ENCODE measurements at regions not wholly inside any gene's neighbourhood (a gene's known extent, or its start where the extent isn't known, plus 50 kb on each side); places are given as distances from the start of the nearest gene placed in this dataset.
"Not testable (repeated sequence)": the region's sequence is repeated elsewhere in the genome, so short reads cannot be mapped to it uniquely, and the experiment has no call there.

GRCh38 chr6:14547284-14547998, 429.9 kb downstream of the CD83 start:
- TF ChIP-seq, protein P1, sequence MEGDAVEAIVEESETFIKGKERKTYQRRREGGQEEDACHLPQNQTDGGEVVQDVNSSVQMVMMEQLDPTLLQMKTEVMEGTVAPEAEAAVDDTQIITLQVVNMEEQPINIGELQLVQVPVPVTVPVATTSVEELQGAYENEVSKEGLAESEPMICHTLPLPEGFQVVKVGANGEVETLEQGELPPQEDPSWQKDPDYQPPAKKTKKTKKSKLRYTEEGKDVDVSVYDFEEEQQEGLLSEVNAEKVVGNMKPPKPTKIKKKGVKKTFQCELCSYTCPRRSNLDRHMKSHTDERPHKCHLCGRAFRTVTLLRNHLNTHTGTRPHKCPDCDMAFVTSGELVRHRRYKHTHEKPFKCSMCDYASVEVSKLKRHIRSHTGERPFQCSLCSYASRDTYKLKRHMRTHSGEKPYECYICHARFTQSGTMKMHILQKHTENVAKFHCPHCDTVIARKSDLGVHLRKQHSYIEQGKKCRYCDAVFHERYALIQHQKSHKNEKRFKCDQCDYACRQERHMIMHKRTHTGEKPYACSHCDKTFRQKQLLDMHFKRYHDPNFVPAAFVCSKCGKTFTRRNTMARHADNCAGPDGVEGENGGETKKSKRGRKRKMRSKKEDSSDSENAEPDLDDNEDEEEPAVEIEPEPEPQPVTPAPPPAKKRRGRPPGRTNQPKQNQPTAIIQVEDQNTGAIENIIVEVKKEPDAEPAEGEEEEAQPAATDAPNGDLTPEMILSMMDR (IDR thresholded peaks at IDR 0.05): no peak
- TF ChIP-seq POLR2A (IDR thresholded peaks at IDR 0.05): no peak
- peaks cover 6% of the 10 kb centered on the region for H3K4me1 ChIP-seq
- H3K9me3 ChIP-seq: no peaks in the 10 kb centered on the region
- H3K27ac ChIP-seq: no peak overlapping the region
- intact Hi-C loops (cut with DNase I; ENCODE audit: low total_unique reads): no loop called here
- WGBS, 2 donors: 86 to 96% methylated on average over 6 of the region's 6 CpGs
- DNase-seq: no peak
- H3K27me3 ChIP-seq: no peaks in the 10 kb centered on the region
- H3K4me3 ChIP-seq: no peak overlapping the region
- no peaks in the 10 kb centered on the region for H3K36me3 ChIP-seq (ENCODE audit: low read depth, missing control alignments)

- 76 to 80% methylated on average over 6 of the region's 6 CpGs for WGBS, 2 donors
- no peaks in the 10 kb centered on the region for H3K9me3 ChIP-seq
- no peak for DNase-seq
- intact Hi-C loops (cut with DNase I; ENCODE audit: low total_unique reads): no loop called here
- no peak overlapping the region for H3K27ac ChIP-seq
- TF ChIP-seq, protein P1 (IDR thresholded peaks at IDR 0.05): no peak
- TF ChIP-seq POLR2A (IDR thresholded peaks at IDR 0.05): no peak
- peaks cover 6% of the 10 kb centered on the region for H3K4me1 ChIP-seq
- no peaks in the 10 kb centered on the region for H3K27me3 ChIP-seq
- H3K36me3 ChIP-seq (ENCODE audit: low read depth, missing control alignments): no peaks in the 10 kb centered on the region
- no peak overlapping the region for H3K4me3 ChIP-seq
These were observed 431.8 kb downstream of the CD83 start for GRCh38 chr6:14549304-14549770.

- no peaks in the 10 kb centered on the region for H3K27me3 ChIP-seq
- no peaks in the 10 kb centered on the region for H3K36me3 ChIP-seq (ENCODE audit: low read depth, missing control alignments)
- TF ChIP-seq POLR2A (IDR thresholded peaks at IDR 0.05): no peak
- TF ChIP-seq, protein P1 (IDR thresholded peaks at IDR 0.05): no peak
- H3K9me3 ChIP-seq: no peaks in the 10 kb centered on the region
- H3K4me1 ChIP-seq: peaks cover 6% of the 10 kb centered on the region
- intact Hi-C loops (cut with DNase I; ENCODE audit: low total_unique reads): no loop called here
- no peak overlapping the region for H3K27ac ChIP-seq
- DNase-seq: no peak
- no peak overlapping the region for H3K4me3 ChIP-seq
- whole genome bisulfite sequencing, 2 donors: 96 to 100% methylated on average over 3 of the region's 3 CpGs
These were observed 432.3 kb downstream of the CD83 start for GRCh38 chr6:14549871-14550270.

GRCh38 chr6:14550410-14550809, 432.8 kb downstream of the CD83 start:
- Histone ChIP-seq H3K36me3 (ENCODE audit: low read depth, missing control alignments) (no peaks in the 10 kb centered on the region), H3K9me3 (no peaks in the 10 kb centered on the region), H3K4me3 (no peak overlapping the region), H3K4me1 (peaks cover 6% of the 10 kb centered on the region), H3K27me3 (no peaks in the 10 kb centered on the region), H3K27ac (no peak overlapping the region)
- intact Hi-C loops (cut with DNase I; ENCODE audit: low total_unique reads): no loop called here
- no peak for DNase-seq
- TF ChIP-seq, protein P1 (IDR thresholded peaks at IDR 0.05): no peak
- TF ChIP-seq POLR2A (IDR thresholded peaks at IDR 0.05): no peak
- WGBS, 2 donors: 79 to 93% methylated on average over 3 of the region's 3 CpGs

DNA sequence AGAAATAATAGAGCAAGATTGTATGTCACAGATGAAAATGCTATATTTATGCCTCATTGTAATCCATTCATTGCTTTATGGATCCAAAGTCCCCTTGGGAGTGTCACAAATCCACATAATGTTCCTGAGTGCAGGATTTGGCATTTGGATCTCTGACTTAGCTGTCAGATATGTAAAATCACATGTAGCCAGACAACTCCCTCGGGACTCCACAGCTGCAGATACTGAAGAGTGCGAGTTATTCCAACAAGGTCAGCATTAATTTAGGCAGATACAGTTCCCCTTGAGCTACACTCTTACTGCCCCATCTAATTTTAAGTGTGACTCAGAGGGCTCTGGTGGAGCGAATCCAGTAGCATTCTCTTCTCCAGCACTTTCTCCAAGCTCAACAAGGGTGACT, 433.2 kb downstream of the CD83 start:
- Histone ChIP-seq H3K36me3 (ENCODE audit: low read depth, missing control alignments) (no peaks in the 10 kb centered on the region), H3K9me3 (no peaks in the 10 kb centered on the region), H3K27ac (no peak overlapping the region), H3K4me3 (no peak overlapping the region), H3K4me1 (peaks cover 6% of the 10 kb centered on the region), H3K27me3 (no peaks in the 10 kb centered on the region)
- intact Hi-C loops (cut with DNase I; ENCODE audit: low total_unique reads): no loop called here
- TF ChIP-seq, protein P1 (IDR thresholded peaks at IDR 0.05): no peak
- TF ChIP-seq POLR2A (IDR thresholded peaks at IDR 0.05): no peak
- WGBS, 2 donors: 31 to 43% methylated on average over 3 of the region's 3 CpGs
- DNase-seq: peak; percentile 44

DNA sequence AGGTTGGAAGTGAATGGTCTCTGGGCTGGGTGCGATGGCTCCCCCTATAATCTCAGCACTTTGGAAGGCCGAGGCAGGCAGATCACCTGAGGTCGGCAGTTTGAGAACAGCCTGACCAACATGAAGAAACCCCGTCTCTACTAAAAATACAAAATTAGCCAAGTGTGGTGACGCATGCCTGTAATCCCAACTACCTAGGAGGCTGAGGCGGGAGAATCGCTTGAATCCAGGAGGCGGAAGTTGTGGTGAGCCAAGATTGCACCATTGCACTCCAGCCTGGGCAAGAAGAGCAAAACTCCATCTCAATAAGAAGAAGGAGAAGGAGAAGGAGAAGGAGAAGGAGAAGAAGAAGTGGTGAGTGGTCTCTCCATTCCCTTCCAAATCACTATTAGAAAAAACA, 434.0 kb downstream of the CD83 start:
- intact Hi-C loops (cut with DNase I; ENCODE audit: low total_unique reads): not testable (repeated sequence)
- WGBS, 2 donors: 93 to 98% methylated on average over 8 of the region's 8 CpGs

More for the DNA sequence above, 434.0 kb downstream of the CD83 start:
- H3K36me3 ChIP-seq (ENCODE audit: low read depth, missing control alignments); H3K4me3 ChIP-seq; H3K4me1 ChIP-seq; H3K27me3 ChIP-seq; H3K9me3 ChIP-seq; H3K27ac ChIP-seq; DNase-seq: not testable (repeated sequence)
